Upper lobe of left lung (tissue), 6 donors: ENCODE measurements at regions not wholly inside any gene's neighbourhood (a gene's known extent, or its start where the extent isn't known, plus 50 kb on each side); places are given as distances from the start of the nearest gene placed in this dataset.

Source experiments
- ATAC-seq, 2 donors: fragments of 200-7000 bp; cut with Tn5 transposase; one replicate each; pipeline ENCODE4 v1.9.1; 2022; ENCODE audit warnings: mild to moderate bottlenecking in 2 of 2, moderate library complexity in 2 of 2; ENCODE audit not compliant: low FRiP score in 2 of 2
- DNase-seq, 2 donors: peaks; one replicate each; pipeline ENCODE4 v3.0.0-alpha.2; 2019 to 2020
- H3K27ac ChIP-seq, 4 donors: fragments of 200-600 bp; sonication (generic); one replicate each; pipeline ENCODE4 v1.5.1; 2016 to 2019
- H3K27me3 ChIP-seq, 4 donors: fragments of 200-600 bp; sonication (generic); one replicate each; pipeline ENCODE4 v1.5.1; 2017 to 2019
- H3K36me3 ChIP-seq, 4 donors: fragments of 200-600 bp; sonication (generic); one replicate each; pipeline ENCODE4 v1.5.1; 2016 to 2019
- H3K4me1 ChIP-seq, 4 donors: fragments of 200-600 bp; sonication (generic); one replicate each; pipeline ENCODE4 v1.5.1; 2018 to 2019
- H3K4me3 ChIP-seq, 4 donors: fragments of 200-600 bp; sonication (generic); one replicate each; pipeline ENCODE4 v1.5.1; 2017 to 2019; ENCODE audit warnings: mild to moderate bottlenecking in 2 of 4, moderate library complexity in 1 of 4
- H3K9me3 ChIP-seq, 4 donors: fragments of 200-600 bp; sonication (generic); one replicate each; pipeline ENCODE4 v1.5.1; 2018 to 2019
- CTCF ChIP-seq, 6 experiments: fragments of 450-650 bp in 4 of 6; fragments of 200-600 bp in 2 of 6; sonication (generic) in 2 of 6; IDR thresholded peaks; one replicate each; pipeline ENCODE4 v1.5.1; 2016 to 2019; ENCODE audit warnings: antibody characterized with exemption in 6 of 6
- EP300 ChIP-seq, 4 donors: sonication (generic); formaldehyde crosslinking; IDR thresholded peaks; one replicate each; pipeline ENCODE4 v1.5.1; 2017; ENCODE audit warnings: antibody characterized with exemption in 4 of 4, control low read depth in 2 of 4
- POLR2A ChIP-seq, 4 donors: fragments of 450-650 bp; IDR thresholded peaks; one replicate each; pipeline ENCODE4 v1.5.1; 2016 to 2017; ENCODE audit warnings: antibody characterized with exemption in 4 of 4, mild to moderate bottlenecking in 2 of 4
- POLR2AphosphoS5 ChIP-seq, 2 donors: sonication (generic); formaldehyde crosslinking; IDR thresholded peaks; one replicate each; pipeline ENCODE4 v1.5.1; 2017; ENCODE audit warnings: antibody characterized with exemption in 2 of 2
- WGBS, 2 donors: methylation state at CpG; one replicate each; pipeline ENCODE4 v1.1.5; 2017 to 2018; 5-methylcytosine and 5-hydroxymethylcytosine counted together
- donor health status: DM: no; HTN: no; CAD: no; lungs with moderate emphysema.
- donor health status: DM: no; HTN: yes; CAD: no; lungs with severe emphysema.

GRCh38 chr2:64807417-64807816 lies 153.7 kb upstream of the SERTAD2 start:
- H3K4me3 ChIP-seq: no peak overlapping the region
- H3K4me1 ChIP-seq: no peaks in the 10 kb centered on the region
- H3K36me3 ChIP-seq: no peaks in the 10 kb centered on the region
- TF ChIP-seq CTCF (IDR thresholded peaks at IDR 0.05): no peak
- no peak for TF ChIP-seq POLR2A (IDR thresholded peaks at IDR 0.05)
- TF ChIP-seq EP300 (IDR thresholded peaks at IDR 0.05): no peak
- no peak for TF ChIP-seq POLR2AphosphoS5 (IDR thresholded peaks at IDR 0.05)
- 73 to 86% methylated on average over 4 of the region's 4 CpGs for WGBS, 2 donors
- H3K27ac ChIP-seq: no peak overlapping the region
- no peaks in the 10 kb centered on the region for H3K27me3 ChIP-seq
- H3K9me3 ChIP-seq: no peaks in the 10 kb centered on the region
- ATAC-seq (peak; percentile 45 to 76), DNase-seq (peak in 1 of 2 donors; percentile 70)

- Histone ChIP-seq H3K4me1 (no peaks in the 10 kb centered on the region), H3K36me3 (no peaks in the 10 kb centered on the region), H3K27me3 (no peaks in the 10 kb centered on the region), H3K4me3 (no peak overlapping the region), H3K9me3 (no peaks in the 10 kb centered on the region), H3K27ac (no peak overlapping the region)
- TF ChIP-seq POLR2AphosphoS5 (IDR thresholded peaks at IDR 0.05) (no peak), EP300 (IDR thresholded peaks at IDR 0.05) (no peak), CTCF (IDR thresholded peaks at IDR 0.05) (no peak), POLR2A (IDR thresholded peaks at IDR 0.05) (no peak)
- ATAC-seq (no peak), DNase-seq (no peak)
- 94 to 96% methylated on average over 2 of the region's 2 CpGs for WGBS, 2 donors
Observed at GRCh38 chr2:64808092-64808491, 154.4 kb upstream of the SERTAD2 start.

GRCh38 chr2:64808754-64809153 lies 155.0 kb upstream of the SERTAD2 start:
- Histone ChIP-seq H3K9me3 (no peaks in the 10 kb centered on the region), H3K4me3 (no peak overlapping the region), H3K36me3 (no peaks in the 10 kb centered on the region), H3K27ac (no peak overlapping the region), H3K4me1 (no peaks in the 10 kb centered on the region), H3K27me3 (no peaks in the 10 kb centered on the region)
- ATAC-seq (no peak), DNase-seq (no peak)
- WGBS, 2 donors: 67 to 68% methylated on average over 2 of the region's 2 CpGs
- TF ChIP-seq CTCF (IDR thresholded peaks at IDR 0.05): no peak
- TF ChIP-seq POLR2A (IDR thresholded peaks at IDR 0.05): no peak
- no peak for TF ChIP-seq POLR2AphosphoS5 (IDR thresholded peaks at IDR 0.05)
- no peak for TF ChIP-seq EP300 (IDR thresholded peaks at IDR 0.05)

- no peak for DNase-seq
Observed at GRCh38 chr2:64809216-64809615, 155.5 kb upstream of the SERTAD2 start.

More at GRCh38 chr2:64809216-64809615, 155.5 kb upstream of the SERTAD2 start:
- H3K9me3 ChIP-seq: no peaks in the 10 kb centered on the region
- no peaks in the 10 kb centered on the region for H3K27me3 ChIP-seq
- no peak for TF ChIP-seq POLR2A (IDR thresholded peaks at IDR 0.05)
- TF ChIP-seq EP300 (IDR thresholded peaks at IDR 0.05): no peak
- TF ChIP-seq CTCF (IDR thresholded peaks at IDR 0.05): no peak
- TF ChIP-seq POLR2AphosphoS5 (IDR thresholded peaks at IDR 0.05): no peak
- H3K4me3 ChIP-seq: no peak overlapping the region
- WGBS, 2 donors: 85 to 92% methylated on average over 1 of the region's 1 CpG
- H3K36me3 ChIP-seq: no peaks in the 10 kb centered on the region
- H3K27ac ChIP-seq: no peak overlapping the region
- H3K4me1 ChIP-seq: no peaks in the 10 kb centered on the region
- no peak for ATAC-seq
